GM12878 (cell line): ENCODE measurements at regions not wholly inside any gene's neighbourhood (a gene's known extent, or its start where the extent isn't known, plus 50 kb on each side); places are given as distances from the start of the nearest gene placed in this dataset.

ENCODE experiments used
- ATAC-seq: fragments of 200-7000 bp; cut with Tn5 transposase; 3 replicates; pipeline ENCODE4 v1.9.1; 2020; ENCODE audit warnings: mild to moderate bottlenecking, moderate library complexity
- BruUV-seq: library from RNA; stranded (reverse); fragments of 400-500 nt; replicated peaks from 2 replicates; lab custom pipeline; 2021; lab: Mats Ljungman, UMichigan
- CTCF ChIA-PET: fragments of 300-600 bp; sonication (Branson Sonifier 250); formaldehyde crosslinking; extraction: SDS; loops from one replicate; lab custom pipeline; 2021; ENCODE audit warnings: inconsistent platforms; lab: Yijun Ruan, JAX
- POLR2A ChIA-PET: fragments of 350-600 bp; formaldehyde crosslinking; extraction: SDS; loops from one replicate; lab custom pipeline; 2021; ENCODE audit warnings: inconsistent platforms; lab: Charles Lee
- RAD21 ChIA-PET: fragments of 300-600 bp; sonication (Branson Sonifier 250); formaldehyde crosslinking; loops from one replicate; lab custom pipeline; 2023; ENCODE audit warnings: antibody characterized with exemption; ENCODE audit not compliant: unreplicated experiment; lab: Charles Lee
- SMC1A ChIA-PET: fragments of 300-600 bp; sonication (Branson Sonifier 250); formaldehyde crosslinking; loops from one replicate; lab custom pipeline; 2023; ENCODE audit not compliant: unreplicated experiment, uncharacterized antibody; lab: Charles Lee
- DNase-seq: peaks from one replicate; pipeline ENCODE4 v3.0.0-alpha.2; 2011; ENCODE audit warnings: low read depth, low spot score
- FAIRE-seq: peaks from 3 replicates; lab custom pipeline; 2011; peaks lifted over from hg19 to GRCh38; lab: Jason Lieb, UNC
- H2AFZ ChIP-seq: 2 replicates; pipeline ENCODE4 v1.6.0; 2011; ENCODE audit warnings: low read depth, low read length, control low read depth; ENCODE audit not compliant: control insufficient read depth
- H3K27ac ChIP-seq: 2 replicates; pipeline ENCODE4 v1.5.1; 2011; ENCODE audit warnings: control low read depth; ENCODE audit not compliant: control insufficient read depth, insufficient read depth
- H3K27me3 ChIP-seq, 2 experiments: replicated peaks in 1 of 2; 2 replicates each; pipeline versions ENCODE4 v1.6.0 to v1.6.1; 2011; ENCODE audit warnings: low read length in 1 of 2; ENCODE audit not compliant: control insufficient read depth in 2 of 2, insufficient read depth in 2 of 2
- H3K36me3 ChIP-seq, 2 experiments: 2 replicates each; pipeline ENCODE4 v1.5.1; 2011; ENCODE audit warnings: low read length in 1 of 2; ENCODE audit not compliant: control insufficient read depth in 2 of 2, insufficient read depth in 2 of 2
- H3K4me1 ChIP-seq: 2 replicates; pipeline ENCODE4 v1.6.1; 2011; ENCODE audit warnings: mild to moderate bottlenecking, low read length, moderate library complexity, mixed read lengths; ENCODE audit not compliant: control insufficient read depth, insufficient read depth
- H3K4me2 ChIP-seq: 2 replicates; pipeline ENCODE4 v1.6.0; 2011; ENCODE audit warnings: control low read depth; ENCODE audit not compliant: control insufficient read depth, insufficient read depth
- H3K4me3 ChIP-seq: fragments of 200-600 bp; sonication (generic); 2 replicates; pipeline ENCODE4 v1.5.1; 2016
- H3K79me2 ChIP-seq: 2 replicates; pipeline ENCODE4 v1.6.0; 2011; ENCODE audit warnings: low read length; ENCODE audit not compliant: control insufficient read depth, insufficient read depth
- H3K9ac ChIP-seq: 2 replicates; pipeline ENCODE4 v1.8.0; 2011; ENCODE audit warnings: low read length, control low read depth, mixed read lengths; ENCODE audit not compliant: control insufficient read depth, insufficient read depth
- H3K9me3 ChIP-seq: replicated peaks from 3 replicates; pipeline ENCODE4 v1.5.1; 2011; ENCODE audit warnings: mild to moderate bottlenecking, low read length; ENCODE audit not compliant: control insufficient read depth, insufficient read depth
- H4K20me1 ChIP-seq: 2 replicates; pipeline ENCODE4 v1.6.0; 2011; ENCODE audit not compliant: control insufficient read depth, insufficient read depth
- BACH1 ChIP-seq: fragments of 450-650 bp; IDR thresholded peaks from 2 replicates; pipeline ENCODE4 v1.6.1; 2017; ENCODE audit warnings: mild to moderate bottlenecking, borderline replicate concordance
- BHLHE40 ChIP-seq, 2 experiments: fragments of 450-650 bp in 1 of 2; IDR thresholded peaks; 2 replicates each; pipeline ENCODE4 v1.6.1; 2011 to 2017; ENCODE audit warnings: low read depth in 2 of 2, borderline replicate concordance in 1 of 2, improper control_type of control experiment in 1 of 2, low read length in 1 of 2, mild to moderate bottlenecking in 1 of 2
- E2F4 ChIP-seq: IDR thresholded peaks from 2 replicates; pipeline ENCODE4 v1.6.1; 2012; ENCODE audit warnings: low read depth, low read length, improper control_type of control experiment
- EP300 ChIP-seq, 2 experiments: fragments of 150-350 bp in 1 of 2; IDR thresholded peaks; 2 replicates each; pipeline ENCODE4 v1.6.1; 2011 to 2012; ENCODE audit warnings: low read depth in 2 of 2, low read length in 2 of 2, borderline replicate concordance in 1 of 2, improper control_type of control experiment in 1 of 2, inconsistent platforms in 1 of 2; ENCODE audit not compliant: control insufficient read depth in 1 of 2
- ESRRA ChIP-seq: IDR thresholded peaks from 2 replicates; pipeline ENCODE4 v1.6.1; 2012; ENCODE audit warnings: mild to moderate bottlenecking, low read length, improper control_type of control experiment
- MTA2 ChIP-seq: fragments of 450-650 bp; IDR thresholded peaks from 2 replicates; pipeline ENCODE4 v1.6.1; 2016; ENCODE audit warnings: low read depth, mild to moderate bottlenecking, moderate library complexity
- RAD51 ChIP-seq: fragments of 450-650 bp; IDR thresholded peaks from 2 replicates; pipeline ENCODE4 v1.6.1; 2016; ENCODE audit warnings: moderate library complexity, mild to moderate bottlenecking, inconsistent platforms
- RBBP5 ChIP-seq: fragments of 200-600 bp; sonication (generic); conservative IDR thresholded peaks from 2 replicates; pipeline ENCODE4 v1.6.1; 2016
- WRNIP1 ChIP-seq: IDR thresholded peaks from 2 replicates; pipeline ENCODE4 v1.6.1; 2011; ENCODE audit warnings: low read depth, low read length, improper control_type of control experiment, borderline replicate concordance
- ZBED1 ChIP-seq: IDR thresholded peaks from 2 replicates; pipeline ENCODE4 v1.6.1; 2016; ENCODE audit warnings: borderline replicate concordance
- ZNF217 ChIP-seq: fragments of 450-650 bp; IDR thresholded peaks from 2 replicates; pipeline ENCODE4 v1.6.1; 2017; ENCODE audit warnings: antibody characterized with exemption, mild to moderate bottlenecking
- WGBS: methylation state at CpG from one replicate; pipeline ENCODE4 v1.1.6; 2016; ENCODE audit warnings: low lambda C conversion rate; ENCODE audit not compliant: insufficient replicate concordance, insufficient coverage; ENCODE audit errors: missing lambda C conversion rate; 5-methylcytosine and 5-hydroxymethylcytosine counted together
- in situ Hi-C: fragments of 300-500 bp; cut with MboI; formaldehyde crosslinking; loops from 9 replicates; pipeline ENCODE4 v1.14.3; 2018; ENCODE audit warnings: mixed read lengths
- intact Hi-C: fragments of 100-400 bp; cut with micrococcal nuclease; formaldehyde crosslinking; loops from one replicate; pipeline ENCODE4 v1.14.2; 2022; ENCODE audit not compliant: unreplicated experiment
- TF ChIP-seq, protein P1 (sequence below): IDR thresholded peaks from 2 replicates; pipeline ENCODE4 v1.6.1; 2011; ENCODE audit warnings: borderline replicate concordance, low read depth, mild to moderate bottlenecking, moderate library complexity, mixed read lengths, low read length; ENCODE audit not compliant: insufficient read depth; ENCODE audit errors: extremely low read length
- TF ChIP-seq, protein P2 (sequence below): fragments of 450-650 bp; IDR thresholded peaks from 2 replicates; pipeline ENCODE4 v1.6.1; 2018; ENCODE audit warnings: borderline replicate concordance, mild to moderate bottlenecking; ENCODE audit not compliant: partially characterized antibody
- TF ChIP-seq, protein P3 (sequence below): fragments of 450-650 bp; IDR thresholded peaks from 2 replicates; pipeline ENCODE4 v1.6.1; 2017; ENCODE audit warnings: mild to moderate bottlenecking, moderate library complexity

GRCh38 chr10:2214805-2215204, 477.5 kb upstream of the ADARB2 start:
- CTCF ChIA-PET, result no interaction called here
- BruUV-seq, result no TSS peak
- H3K9ac ChIP-seq, result no peak overlapping the region

More at GRCh38 chr10:2214805-2215204, 477.5 kb upstream of the ADARB2 start:
- no peak for FAIRE-seq
- RAD21 ChIA-PET, result no interaction called here
- no peak overlapping the region for H2AFZ ChIP-seq
- ATAC-seq, result no peak
- no peaks in the 10 kb centered on the region for H3K4me1 ChIP-seq
- WGBS, result 14% methylated on average over 10 of the region's 10 CpGs
- H3K4me3 ChIP-seq, result no peak overlapping the region
- H3K79me2 ChIP-seq, result no peaks in the 10 kb centered on the region
- H3K36me3 ChIP-seq, result no peaks in the 10 kb centered on the region
- DNase-seq, result no peak
- in situ Hi-C loops (no loop called here), intact Hi-C loops (no loop called here)
- H3K27ac ChIP-seq, result no peak overlapping the region
- no peaks in the 10 kb centered on the region; a peak in 2 of 4 replicates for H3K27me3 ChIP-seq
- SMC1A ChIA-PET, result no interaction called here
- TF ChIP-seq MTA2 (no peak), RBBP5 (no peak), ZBED1 (no peak), ESRRA (no peak), EP300 (IDR thresholded peaks at IDR 0.05; ENCODE audit: borderline replicate concordance in 1 of 2, control insufficient read depth in 1 of 2, low read depth in 2 of 2, low read length in 2 of 2) (no peak), E2F4 (no peak), BACH1 (no peak), ZNF217 (no peak), WRNIP1 (no peak), RAD51 (no peak), BHLHE40 (IDR thresholded peaks at IDR 0.05; ENCODE audit: borderline replicate concordance in 1 of 2, low read depth in 2 of 2, low read length in 1 of 2) (no peak)
- TF ChIP-seq, protein P1, sequence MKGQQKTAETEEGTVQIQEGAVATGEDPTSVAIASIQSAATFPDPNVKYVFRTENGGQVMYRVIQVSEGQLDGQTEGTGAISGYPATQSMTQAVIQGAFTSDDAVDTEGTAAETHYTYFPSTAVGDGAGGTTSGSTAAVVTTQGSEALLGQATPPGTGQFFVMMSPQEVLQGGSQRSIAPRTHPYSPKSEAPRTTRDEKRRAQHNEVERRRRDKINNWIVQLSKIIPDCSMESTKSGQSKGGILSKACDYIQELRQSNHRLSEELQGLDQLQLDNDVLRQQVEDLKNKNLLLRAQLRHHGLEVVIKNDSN, result no peak
- TF ChIP-seq, protein P2, sequence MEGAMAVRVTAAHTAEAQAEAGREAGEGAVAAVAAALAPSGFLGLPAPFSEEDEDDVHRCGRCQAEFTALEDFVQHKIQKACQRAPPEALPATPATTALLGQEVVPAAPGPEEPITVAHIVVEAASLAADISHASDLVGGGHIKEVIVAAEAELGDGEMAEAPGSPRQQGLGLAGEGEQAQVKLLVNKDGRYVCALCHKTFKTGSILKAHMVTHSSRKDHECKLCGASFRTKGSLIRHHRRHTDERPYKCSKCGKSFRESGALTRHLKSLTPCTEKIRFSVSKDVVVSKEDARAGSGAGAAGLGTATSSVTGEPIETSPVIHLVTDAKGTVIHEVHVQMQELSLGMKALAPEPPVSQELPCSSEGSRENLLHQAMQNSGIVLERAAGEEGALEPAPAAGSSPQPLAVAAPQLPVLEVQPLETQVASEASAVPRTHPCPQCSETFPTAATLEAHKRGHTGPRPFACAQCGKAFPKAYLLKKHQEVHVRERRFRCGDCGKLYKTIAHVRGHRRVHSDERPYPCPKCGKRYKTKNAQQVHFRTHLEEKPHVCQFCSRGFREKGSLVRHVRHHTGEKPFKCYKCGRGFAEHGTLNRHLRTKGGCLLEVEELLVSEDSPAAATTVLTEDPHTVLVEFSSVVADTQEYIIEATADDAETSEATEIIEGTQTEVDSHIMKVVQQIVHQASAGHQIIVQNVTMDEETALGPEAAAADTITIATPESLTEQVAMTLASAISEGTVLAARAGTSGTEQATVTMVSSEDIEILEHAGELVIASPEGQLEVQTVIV, result no peak
- TF ChIP-seq, protein P3, sequence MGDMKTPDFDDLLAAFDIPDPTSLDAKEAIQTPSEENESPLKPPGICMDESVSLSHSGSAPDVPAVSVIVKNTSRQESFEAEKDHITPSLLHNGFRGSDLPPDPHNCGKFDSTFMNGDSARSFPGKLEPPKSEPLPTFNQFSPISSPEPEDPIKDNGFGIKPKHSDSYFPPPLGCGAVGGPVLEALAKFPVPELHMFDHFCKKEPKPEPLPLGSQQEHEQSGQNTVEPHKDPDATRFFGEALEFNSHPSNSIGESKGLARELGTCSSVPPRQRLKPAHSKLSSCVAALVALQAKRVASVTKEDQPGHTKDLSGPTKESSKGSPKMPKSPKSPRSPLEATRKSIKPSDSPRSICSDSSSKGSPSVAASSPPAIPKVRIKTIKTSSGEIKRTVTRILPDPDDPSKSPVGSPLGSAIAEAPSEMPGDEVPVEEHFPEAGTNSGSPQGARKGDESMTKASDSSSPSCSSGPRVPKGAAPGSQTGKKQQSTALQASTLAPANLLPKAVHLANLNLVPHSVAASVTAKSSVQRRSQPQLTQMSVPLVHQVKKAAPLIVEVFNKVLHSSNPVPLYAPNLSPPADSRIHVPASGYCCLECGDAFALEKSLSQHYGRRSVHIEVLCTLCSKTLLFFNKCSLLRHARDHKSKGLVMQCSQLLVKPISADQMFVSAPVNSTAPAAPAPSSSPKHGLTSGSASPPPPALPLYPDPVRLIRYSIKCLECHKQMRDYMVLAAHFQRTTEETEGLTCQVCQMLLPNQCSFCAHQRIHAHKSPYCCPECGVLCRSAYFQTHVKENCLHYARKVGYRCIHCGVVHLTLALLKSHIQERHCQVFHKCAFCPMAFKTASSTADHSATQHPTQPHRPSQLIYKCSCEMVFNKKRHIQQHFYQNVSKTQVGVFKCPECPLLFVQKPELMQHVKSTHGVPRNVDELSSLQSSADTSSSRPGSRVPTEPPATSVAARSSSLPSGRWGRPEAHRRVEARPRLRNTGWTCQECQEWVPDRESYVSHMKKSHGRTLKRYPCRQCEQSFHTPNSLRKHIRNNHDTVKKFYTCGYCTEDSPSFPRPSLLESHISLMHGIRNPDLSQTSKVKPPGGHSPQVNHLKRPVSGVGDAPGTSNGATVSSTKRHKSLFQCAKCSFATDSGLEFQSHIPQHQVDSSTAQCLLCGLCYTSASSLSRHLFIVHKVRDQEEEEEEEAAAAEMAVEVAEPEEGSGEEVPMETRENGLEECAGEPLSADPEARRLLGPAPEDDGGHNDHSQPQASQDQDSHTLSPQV, result no peak
- POLR2A ChIA-PET, result no interaction called here
- H3K9me3 ChIP-seq, result no peaks in the 10 kb centered on the region
- H3K4me2 ChIP-seq, result no peak overlapping the region
- H4K20me1 ChIP-seq, result no peaks in the 10 kb centered on the region
